GM12864 (cell line): ENCODE measurements at regions not wholly inside any gene's neighbourhood (a gene's known extent, or its start where the extent isn't known, plus 50 kb on each side); places are given as distances from the start of the nearest gene placed in this dataset.

Experiments
- DNase-seq: peaks from one replicate; pipeline ENCODE4 v3.0.0-alpha.2; 2011; ENCODE audit warnings: low read depth
- H3K4me3 ChIP-seq: 2 replicates; pipeline ENCODE4 v1.5.1; 2011; ENCODE audit warnings: mild to moderate bottlenecking, low read depth, low read length, control low read depth
- TF ChIP-seq, protein P1 (sequence below): IDR thresholded peaks from 2 replicates; pipeline ENCODE4 v1.5.1; 2011; ENCODE audit warnings: low read depth, mild to moderate bottlenecking, moderate library complexity, low read length, control low read depth, inconsistent platforms; ENCODE audit errors: missing control alignments

DNA sequence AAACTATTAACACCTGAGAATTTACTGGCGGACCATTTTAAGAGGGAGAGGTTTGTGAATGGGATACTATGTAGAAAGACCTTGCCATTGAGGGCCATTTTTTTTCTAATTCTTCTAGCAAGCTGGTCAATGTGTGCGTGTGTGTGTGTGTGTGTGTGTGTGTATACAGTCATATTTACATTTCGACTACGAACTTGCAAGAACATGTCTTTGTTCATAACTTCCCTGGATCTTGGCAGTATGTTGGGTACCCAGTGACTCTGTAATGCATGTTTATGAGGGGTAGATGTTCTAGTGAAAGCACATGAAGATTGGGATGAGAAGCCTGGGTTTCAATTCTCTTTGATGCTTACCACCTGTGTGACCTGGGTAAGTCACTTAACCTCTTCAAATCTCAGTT is 133.6 kb downstream of the UBE2E3 start:
- TF ChIP-seq, protein P1, sequence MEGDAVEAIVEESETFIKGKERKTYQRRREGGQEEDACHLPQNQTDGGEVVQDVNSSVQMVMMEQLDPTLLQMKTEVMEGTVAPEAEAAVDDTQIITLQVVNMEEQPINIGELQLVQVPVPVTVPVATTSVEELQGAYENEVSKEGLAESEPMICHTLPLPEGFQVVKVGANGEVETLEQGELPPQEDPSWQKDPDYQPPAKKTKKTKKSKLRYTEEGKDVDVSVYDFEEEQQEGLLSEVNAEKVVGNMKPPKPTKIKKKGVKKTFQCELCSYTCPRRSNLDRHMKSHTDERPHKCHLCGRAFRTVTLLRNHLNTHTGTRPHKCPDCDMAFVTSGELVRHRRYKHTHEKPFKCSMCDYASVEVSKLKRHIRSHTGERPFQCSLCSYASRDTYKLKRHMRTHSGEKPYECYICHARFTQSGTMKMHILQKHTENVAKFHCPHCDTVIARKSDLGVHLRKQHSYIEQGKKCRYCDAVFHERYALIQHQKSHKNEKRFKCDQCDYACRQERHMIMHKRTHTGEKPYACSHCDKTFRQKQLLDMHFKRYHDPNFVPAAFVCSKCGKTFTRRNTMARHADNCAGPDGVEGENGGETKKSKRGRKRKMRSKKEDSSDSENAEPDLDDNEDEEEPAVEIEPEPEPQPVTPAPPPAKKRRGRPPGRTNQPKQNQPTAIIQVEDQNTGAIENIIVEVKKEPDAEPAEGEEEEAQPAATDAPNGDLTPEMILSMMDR, result no peak
- DNase-seq, result no peak
- no peak overlapping the region for H3K4me3 ChIP-seq

DNA sequence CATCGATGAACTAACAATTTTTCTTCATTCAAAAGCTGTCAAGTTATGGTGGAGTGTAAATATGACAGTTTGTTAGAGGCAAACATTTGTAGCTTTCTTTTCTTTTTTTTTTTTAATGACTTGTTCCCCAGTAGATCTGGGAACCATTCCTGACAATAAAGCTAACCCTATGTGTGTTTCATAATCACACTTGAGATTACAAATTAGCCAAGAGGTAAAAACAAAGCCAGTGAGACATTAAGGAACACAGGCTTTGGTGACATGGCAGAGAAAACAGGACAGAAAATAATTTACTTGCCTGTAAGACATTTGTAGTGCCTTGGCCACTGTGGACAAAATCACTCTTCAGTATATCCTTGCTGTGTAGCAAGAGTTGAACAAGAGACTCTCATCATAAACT is 135.9 kb downstream of the UBE2E3 start:
- H3K4me3 ChIP-seq, result no peak overlapping the region
- TF ChIP-seq, protein P1, result no peak
- no peak for DNase-seq

DNA sequence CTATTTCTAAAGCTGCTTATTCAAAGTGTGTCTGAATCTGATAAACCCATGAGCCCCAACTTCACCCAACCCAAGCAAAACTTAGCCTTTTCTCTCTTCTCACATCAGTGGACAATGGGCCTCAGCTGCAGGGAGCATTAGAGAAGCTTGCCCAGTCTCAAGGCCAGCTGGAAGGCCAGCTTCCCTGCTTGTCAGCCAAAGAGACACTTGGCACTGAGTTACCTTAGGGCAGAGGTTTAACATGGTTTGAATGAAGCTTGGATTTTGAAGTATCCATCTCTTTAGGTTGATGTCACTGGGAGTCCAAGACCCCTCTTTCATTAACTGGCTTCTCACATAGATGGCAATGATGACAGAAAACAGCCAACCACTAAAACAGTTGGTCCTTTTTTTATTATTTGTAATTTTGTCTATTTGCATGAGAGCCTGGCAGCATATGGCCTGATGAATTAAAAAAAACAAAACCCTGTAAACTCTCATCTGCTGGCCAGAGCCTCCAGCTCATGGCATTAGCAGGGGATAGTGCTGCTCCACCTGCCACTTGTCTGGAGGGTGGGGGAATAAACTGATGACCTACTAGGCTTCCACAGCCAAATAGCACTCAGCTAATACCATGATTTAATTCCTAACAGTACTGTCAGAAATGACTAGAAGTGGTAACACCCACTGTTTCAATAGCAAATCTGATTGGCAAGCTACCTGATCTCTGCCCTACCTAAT is 137.0 kb downstream of the UBE2E3 start:
- TF ChIP-seq, protein P1, result no peak
- no peak for DNase-seq
- H3K4me3 ChIP-seq, result no peak overlapping the region

DNA sequence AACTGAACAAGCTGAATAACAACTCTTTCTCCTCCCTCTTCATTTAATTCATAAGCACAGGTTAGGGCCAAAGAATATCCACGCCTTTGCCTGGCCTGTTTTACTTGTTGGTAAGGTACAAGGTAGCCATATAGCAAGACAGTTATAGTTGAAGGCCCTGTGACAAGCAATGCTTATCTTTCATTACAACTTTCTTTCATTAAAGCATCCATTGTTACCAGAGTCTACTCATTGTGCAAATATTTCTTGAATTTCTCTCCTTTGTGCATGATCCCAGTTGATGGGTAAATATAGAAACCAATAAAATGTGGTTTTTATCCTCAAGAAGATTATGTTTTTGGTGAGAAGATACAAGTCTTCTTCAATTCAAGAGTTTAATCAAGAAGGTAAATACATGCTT is 140.2 kb downstream of the UBE2E3 start:
- TF ChIP-seq, protein P1, result no peak
- no peak for DNase-seq
- H3K4me3 ChIP-seq, result no peak overlapping the region

DNA sequence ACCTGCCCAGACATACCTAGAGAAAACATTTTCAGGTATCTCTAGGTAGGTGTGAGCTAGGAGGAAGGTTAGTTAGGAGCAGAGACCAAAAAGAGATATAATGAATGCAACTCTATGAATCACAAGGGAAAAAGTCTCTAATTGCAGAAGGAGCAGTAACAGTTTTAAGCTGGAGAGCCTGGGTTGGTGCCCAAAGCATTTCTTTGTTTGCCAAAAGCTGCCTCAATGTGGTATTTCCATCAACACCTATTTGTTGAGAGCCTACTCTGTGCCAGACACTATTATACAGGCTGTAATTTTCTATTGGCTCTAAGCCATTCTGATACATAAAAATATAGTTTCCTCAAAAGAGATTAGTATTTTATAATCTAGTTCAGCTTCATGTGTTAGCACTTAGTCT is 141.6 kb downstream of the UBE2E3 start:
- DNase-seq, result no peak
- no peak overlapping the region for H3K4me3 ChIP-seq
- TF ChIP-seq, protein P1, result no peak

DNA sequence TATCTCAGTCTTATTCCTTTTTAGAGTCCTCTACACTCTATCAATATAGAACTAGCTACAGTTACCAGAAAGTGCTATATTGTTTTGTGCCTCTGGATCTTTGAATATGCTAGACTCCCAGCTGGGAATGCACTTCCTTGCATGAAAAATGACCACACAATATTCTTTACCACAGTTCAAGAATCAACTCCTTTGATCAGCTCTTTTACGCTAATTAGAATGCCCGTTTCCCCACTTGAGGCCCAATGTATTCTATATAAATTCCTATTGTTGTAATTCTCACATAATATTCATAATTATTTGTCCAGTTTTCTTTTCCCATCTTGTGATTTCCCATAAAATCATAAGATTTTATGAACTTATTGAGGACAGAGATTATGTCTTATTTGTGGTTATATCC is 142.2 kb downstream of the UBE2E3 start:
- DNase-seq, result no peak
- TF ChIP-seq, protein P1, result no peak
- no peak overlapping the region for H3K4me3 ChIP-seq

DNA sequence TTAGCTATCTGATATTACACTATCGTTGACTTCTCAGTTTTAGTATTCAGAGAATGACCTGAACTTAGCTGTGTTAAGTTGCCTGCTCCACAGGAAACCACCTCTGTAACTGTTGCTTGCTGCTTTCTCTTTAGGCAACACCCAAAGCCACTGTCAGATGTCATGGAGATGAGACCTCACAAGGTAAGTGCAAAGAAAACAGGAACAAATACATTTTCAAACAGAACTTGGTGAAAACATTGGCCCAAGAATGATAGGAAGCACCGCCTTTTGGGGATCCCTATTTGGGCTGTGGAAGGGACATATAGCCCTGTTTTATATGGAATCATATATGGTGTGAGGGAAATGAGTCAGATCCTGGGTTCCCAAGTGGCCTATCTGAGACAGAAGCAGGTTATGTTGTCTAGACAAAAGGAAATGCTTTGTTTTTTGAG is 143.4 kb downstream of the UBE2E3 start:
- peak; percentile 88 for DNase-seq
- no peak overlapping the region for H3K4me3 ChIP-seq
- TF ChIP-seq, protein P1, result no peak
